ENCODE measurements at regions not wholly inside any gene's neighbourhood (a gene's known extent, or its start where the extent isn't known, plus 50 kb on each side); places are given as distances from the start of the nearest gene placed in this dataset.

DNA sequence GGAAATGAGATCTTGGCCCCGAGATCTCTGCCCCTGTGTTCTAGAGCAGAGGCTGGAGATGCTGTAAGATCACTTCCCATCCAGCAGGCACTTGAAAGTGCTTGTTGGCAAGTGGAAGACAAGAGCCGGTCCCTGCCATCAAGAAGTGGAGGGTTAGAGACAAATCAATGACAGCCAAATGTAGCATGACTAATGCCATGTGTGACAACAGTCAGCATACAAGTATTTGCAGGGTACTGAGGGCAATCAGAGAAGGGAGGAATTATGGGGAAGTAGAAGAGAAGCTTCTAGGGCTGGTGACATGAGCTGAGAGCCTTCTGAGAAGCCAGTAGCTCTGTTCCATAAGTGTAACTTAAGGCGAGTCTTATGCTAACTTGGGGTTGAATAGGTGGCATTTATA lies 58.6 kb downstream of the TMEM17 start:
- H3K4me3 ChIP-seq (replicated peaks; ENCODE audit: low read depth, low read length): no peak overlapping the region
- TF ChIP-seq, protein P1, sequence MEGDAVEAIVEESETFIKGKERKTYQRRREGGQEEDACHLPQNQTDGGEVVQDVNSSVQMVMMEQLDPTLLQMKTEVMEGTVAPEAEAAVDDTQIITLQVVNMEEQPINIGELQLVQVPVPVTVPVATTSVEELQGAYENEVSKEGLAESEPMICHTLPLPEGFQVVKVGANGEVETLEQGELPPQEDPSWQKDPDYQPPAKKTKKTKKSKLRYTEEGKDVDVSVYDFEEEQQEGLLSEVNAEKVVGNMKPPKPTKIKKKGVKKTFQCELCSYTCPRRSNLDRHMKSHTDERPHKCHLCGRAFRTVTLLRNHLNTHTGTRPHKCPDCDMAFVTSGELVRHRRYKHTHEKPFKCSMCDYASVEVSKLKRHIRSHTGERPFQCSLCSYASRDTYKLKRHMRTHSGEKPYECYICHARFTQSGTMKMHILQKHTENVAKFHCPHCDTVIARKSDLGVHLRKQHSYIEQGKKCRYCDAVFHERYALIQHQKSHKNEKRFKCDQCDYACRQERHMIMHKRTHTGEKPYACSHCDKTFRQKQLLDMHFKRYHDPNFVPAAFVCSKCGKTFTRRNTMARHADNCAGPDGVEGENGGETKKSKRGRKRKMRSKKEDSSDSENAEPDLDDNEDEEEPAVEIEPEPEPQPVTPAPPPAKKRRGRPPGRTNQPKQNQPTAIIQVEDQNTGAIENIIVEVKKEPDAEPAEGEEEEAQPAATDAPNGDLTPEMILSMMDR (IDR thresholded peaks at IDR 0.05; ENCODE audit: insufficient read depth, low read length, poor library complexity, severe bottlenecking): no peak
- DNase-seq (ENCODE audit: extremely low read depth, insufficient read length): no peak
- H3K36me3 ChIP-seq (ENCODE audit: control insufficient read depth, insufficient read depth, low read length): no peaks in the 10 kb centered on the region
- H3K27me3 ChIP-seq (replicated peaks; ENCODE audit: control insufficient read depth, insufficient read depth, low read length): no peaks in the 10 kb centered on the region

DNA sequence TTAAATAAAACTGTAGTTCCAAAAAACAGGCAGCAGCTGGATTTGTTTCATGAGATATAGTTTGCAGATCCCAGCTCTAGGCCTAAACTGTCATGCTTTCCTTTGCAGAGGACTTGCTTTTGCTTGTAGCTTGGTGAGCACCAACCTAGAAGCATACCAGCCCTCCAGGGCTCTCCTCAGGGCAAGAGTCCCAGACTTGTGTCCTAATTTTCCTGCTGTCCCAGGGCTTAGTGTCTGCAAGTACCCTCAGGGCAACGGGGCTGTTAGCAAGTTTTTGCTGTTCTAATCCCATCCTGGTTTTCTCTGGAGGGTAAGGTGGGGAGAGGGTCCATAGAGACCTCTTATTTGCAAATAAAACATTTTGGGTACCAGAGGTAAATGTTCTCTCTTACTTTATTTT lies 59.5 kb downstream of the TMEM17 start:
- TF ChIP-seq, protein P1 (IDR thresholded peaks at IDR 0.05; ENCODE audit: insufficient read depth, low read length, poor library complexity, severe bottlenecking): no peak
- Histone ChIP-seq H3K36me3 (ENCODE audit: control insufficient read depth, insufficient read depth, low read length) (no peaks in the 10 kb centered on the region), H3K27me3 (replicated peaks; ENCODE audit: control insufficient read depth, insufficient read depth, low read length) (no peaks in the 10 kb centered on the region), H3K4me3 (replicated peaks; ENCODE audit: low read depth, low read length) (no peak overlapping the region)
- DNase-seq (ENCODE audit: extremely low read depth, insufficient read length): no peak

DNA sequence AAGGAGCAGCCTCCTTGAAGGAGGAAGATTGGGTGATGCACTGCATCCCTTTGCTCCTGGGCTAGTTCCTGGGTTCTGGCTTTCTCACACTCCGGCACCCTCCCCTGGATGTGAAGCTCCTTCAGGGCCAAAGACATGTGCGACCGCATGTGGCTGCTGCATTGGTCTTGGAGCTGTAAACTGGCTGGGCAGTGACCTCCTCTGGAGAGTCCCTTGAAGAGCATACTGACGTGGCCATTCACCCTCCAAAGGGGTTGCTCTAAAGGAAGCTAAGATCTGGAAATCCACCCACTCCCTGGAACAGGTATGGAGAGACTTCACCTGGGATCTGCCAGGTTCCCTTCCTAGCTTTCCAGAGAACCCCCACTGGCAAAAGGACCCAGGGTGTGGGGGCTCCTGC lies 62.1 kb downstream of the TMEM17 start:
- DNase-seq (ENCODE audit: extremely low read depth, insufficient read length): no peak
- TF ChIP-seq, protein P1 (IDR thresholded peaks at IDR 0.05; ENCODE audit: insufficient read depth, low read length, poor library complexity, severe bottlenecking): no peak
- H3K27me3 ChIP-seq (replicated peaks; ENCODE audit: control insufficient read depth, insufficient read depth, low read length): no peaks in the 10 kb centered on the region
- no peak overlapping the region for H3K4me3 ChIP-seq (replicated peaks; ENCODE audit: low read depth, low read length)
- no peaks in the 10 kb centered on the region for H3K36me3 ChIP-seq (ENCODE audit: control insufficient read depth, insufficient read depth, low read length)

DNA sequence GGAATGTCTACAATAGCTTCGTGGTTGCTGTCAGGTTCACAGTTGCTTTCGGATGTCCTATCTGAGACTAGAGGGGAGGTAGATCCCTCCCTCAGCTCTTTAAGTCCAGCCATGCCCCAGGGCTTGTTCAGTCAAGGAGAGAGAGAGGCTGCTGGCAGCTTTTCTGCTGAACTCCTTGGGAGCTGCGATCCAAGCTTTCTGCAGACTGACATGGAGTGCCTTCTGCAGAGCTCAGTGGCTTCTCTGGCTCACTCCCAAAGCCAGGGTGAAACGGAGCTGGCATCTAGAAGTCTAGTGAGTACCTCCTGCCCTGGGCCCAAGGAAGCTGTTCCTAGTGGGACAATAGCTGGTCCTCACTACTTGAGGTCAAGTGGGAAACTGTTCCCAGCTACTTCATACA lies 62.5 kb downstream of the TMEM17 start:
- Histone ChIP-seq H3K4me3 (replicated peaks; ENCODE audit: low read depth, low read length) (no peak overlapping the region), H3K36me3 (ENCODE audit: control insufficient read depth, insufficient read depth, low read length) (no peaks in the 10 kb centered on the region), H3K27me3 (replicated peaks; ENCODE audit: control insufficient read depth, insufficient read depth, low read length) (no peaks in the 10 kb centered on the region)
- TF ChIP-seq, protein P1 (IDR thresholded peaks at IDR 0.05; ENCODE audit: insufficient read depth, low read length, poor library complexity, severe bottlenecking): no peak
- no peak for DNase-seq (ENCODE audit: extremely low read depth, insufficient read length)

DNA sequence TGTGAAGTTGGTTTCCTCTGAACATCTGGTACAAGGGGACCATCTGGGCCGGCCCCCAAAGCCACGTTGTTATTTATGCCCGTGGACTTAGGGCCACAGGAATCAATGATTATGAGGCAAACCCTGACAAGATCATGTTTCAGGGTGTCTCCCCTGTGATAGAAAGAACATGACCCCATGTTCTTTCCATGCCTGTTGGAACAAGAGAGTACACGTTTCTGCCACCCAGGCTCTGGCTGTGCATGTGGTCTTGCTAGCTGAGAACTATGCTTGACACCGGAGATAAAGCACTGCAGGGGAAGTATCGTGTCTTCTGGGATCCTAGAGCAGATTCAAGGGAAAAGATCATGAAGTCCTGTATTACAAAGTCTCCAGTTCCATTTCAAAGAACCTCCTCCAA lies 64.2 kb downstream of the TMEM17 start:
- Histone ChIP-seq H3K4me3 (replicated peaks; ENCODE audit: low read depth, low read length) (no peak overlapping the region), H3K27me3 (replicated peaks; ENCODE audit: control insufficient read depth, insufficient read depth, low read length) (no peaks in the 10 kb centered on the region), H3K36me3 (ENCODE audit: control insufficient read depth, insufficient read depth, low read length) (no peaks in the 10 kb centered on the region)
- no peak for DNase-seq (ENCODE audit: extremely low read depth, insufficient read length)
- TF ChIP-seq, protein P1 (IDR thresholded peaks at IDR 0.05; ENCODE audit: insufficient read depth, low read length, poor library complexity, severe bottlenecking): no peak

DNA sequence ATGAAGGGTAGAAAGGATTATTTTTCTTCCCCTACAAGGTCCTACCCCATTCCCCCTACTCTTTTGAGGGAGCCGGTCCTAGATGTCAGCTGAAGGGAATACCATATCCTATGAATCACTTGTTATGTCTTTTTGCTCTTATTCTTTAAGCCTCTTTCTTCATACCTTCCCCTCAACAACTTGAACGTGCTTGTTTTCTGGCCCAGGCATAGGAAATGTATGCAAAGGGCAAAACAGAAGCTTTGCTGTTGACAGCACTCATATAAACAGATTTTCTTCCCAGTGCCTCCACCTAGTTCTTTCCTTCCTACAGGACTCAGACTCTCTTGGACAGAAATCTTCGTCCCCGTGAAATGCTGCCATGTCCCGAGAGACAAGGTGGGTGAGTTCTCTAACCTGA lies 64.6 kb downstream of the TMEM17 start:
- TF ChIP-seq, protein P1 (IDR thresholded peaks at IDR 0.05; ENCODE audit: insufficient read depth, low read length, poor library complexity, severe bottlenecking): no peak
- no peaks in the 10 kb centered on the region for H3K27me3 ChIP-seq (replicated peaks; ENCODE audit: control insufficient read depth, insufficient read depth, low read length)

More for the DNA sequence above, 64.6 kb downstream of the TMEM17 start:
- Histone ChIP-seq H3K36me3 (ENCODE audit: control insufficient read depth, insufficient read depth, low read length) (no peaks in the 10 kb centered on the region), H3K4me3 (replicated peaks; ENCODE audit: low read depth, low read length) (no peak overlapping the region)
- DNase-seq (ENCODE audit: extremely low read depth, insufficient read length): no peak

Measured in GM06990 (cell line).